ENCODE measurements at regions not wholly inside any gene's neighbourhood (a gene's known extent, or its start where the extent isn't known, plus 50 kb on each side); places are given as distances from the start of the nearest gene placed in this dataset.

GRCh38 chr6:169387809-169388383 lies 134.2 kb upstream of the THBS2 start:
- no peaks in the 10 kb centered on the region for H3K27me3 ChIP-seq (ENCODE audit: control insufficient read depth, insufficient read depth, low read length)
- no peak for TF ChIP-seq CTCF (IDR thresholded peaks at IDR 0.05; ENCODE audit: insufficient read depth, low read length, poor library complexity, severe bottlenecking)
- H3K4me3 ChIP-seq (ENCODE audit: low read depth, low read length): no peak overlapping the region
- no peak for DNase-seq (ENCODE audit: low read depth)
- H3K36me3 ChIP-seq (ENCODE audit: control insufficient read depth, insufficient read depth, low read length): no peaks in the 10 kb centered on the region

DNA sequence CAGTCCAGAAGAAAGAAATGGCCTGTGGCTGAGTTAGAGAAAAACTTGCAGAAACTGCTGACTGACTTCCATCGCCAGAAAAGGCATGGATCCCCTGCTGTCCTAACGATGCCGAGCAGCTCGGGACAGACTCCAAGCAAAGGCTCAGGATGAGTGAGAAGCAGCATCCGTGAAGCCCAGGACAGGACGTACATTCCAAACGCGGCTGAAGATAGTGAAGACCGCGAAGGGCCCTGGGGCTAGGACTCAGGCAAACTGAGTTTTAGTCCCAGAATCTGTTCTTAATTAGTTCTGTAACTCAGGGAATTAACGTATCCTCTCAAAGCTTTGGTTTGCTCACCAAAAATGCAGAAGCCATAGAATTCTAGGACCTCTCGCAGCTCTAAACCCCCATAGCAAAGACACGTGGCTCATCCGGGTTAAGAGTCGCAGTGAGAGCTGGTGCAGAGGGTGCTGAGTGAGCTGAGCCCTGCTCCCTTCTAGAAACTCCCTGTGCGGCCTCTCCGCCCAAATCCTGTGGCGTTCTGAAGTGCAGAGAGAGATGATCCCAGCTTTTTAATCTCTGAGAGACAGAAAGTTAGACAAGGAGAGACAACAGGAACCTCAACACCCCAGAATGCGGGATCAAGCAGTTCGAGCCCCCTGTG lies 132.9 kb upstream of the THBS2 start:
- TF ChIP-seq CTCF (IDR thresholded peaks at IDR 0.05; ENCODE audit: insufficient read depth, low read length, poor library complexity, severe bottlenecking): no peak
- H3K36me3 ChIP-seq (ENCODE audit: control insufficient read depth, insufficient read depth, low read length): no peaks in the 10 kb centered on the region
- no peak overlapping the region for H3K4me3 ChIP-seq (ENCODE audit: low read depth, low read length)
- DNase-seq (ENCODE audit: low read depth): no peak
- no peaks in the 10 kb centered on the region for H3K27me3 ChIP-seq (ENCODE audit: control insufficient read depth, insufficient read depth, low read length)

GRCh38 chr6:169385237-169385880 lies 131.7 kb upstream of the THBS2 start:
- TF ChIP-seq CTCF (IDR thresholded peaks at IDR 0.05; ENCODE audit: insufficient read depth, low read length, poor library complexity, severe bottlenecking): no peak
- no peak for DNase-seq (ENCODE audit: low read depth)
- Histone ChIP-seq H3K4me3 (ENCODE audit: low read depth, low read length) (no peak overlapping the region), H3K27me3 (ENCODE audit: control insufficient read depth, insufficient read depth, low read length) (no peaks in the 10 kb centered on the region), H3K36me3 (ENCODE audit: control insufficient read depth, insufficient read depth, low read length) (no peaks in the 10 kb centered on the region)

DNA sequence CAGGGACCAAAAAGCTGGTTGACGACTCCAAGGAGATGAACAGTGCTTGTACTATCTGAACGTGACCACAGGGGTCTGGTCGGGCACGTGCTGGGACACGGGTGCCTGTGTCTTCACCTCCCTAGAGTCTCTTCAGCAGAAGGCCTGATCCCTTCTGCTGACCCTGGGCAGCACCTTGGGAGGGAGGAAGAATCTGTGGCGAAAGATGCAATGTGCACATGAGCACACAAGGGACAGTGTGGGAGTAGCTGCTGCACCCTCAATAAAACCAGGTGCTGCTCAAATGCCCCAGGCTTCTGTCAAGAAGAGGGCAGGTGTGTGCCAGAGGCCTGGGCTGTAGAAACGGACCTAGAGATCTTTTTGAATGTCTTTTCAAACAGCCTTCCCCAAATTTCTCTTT lies 130.6 kb upstream of the THBS2 start:
- TF ChIP-seq CTCF (IDR thresholded peaks at IDR 0.05; ENCODE audit: insufficient read depth, low read length, poor library complexity, severe bottlenecking): no peak
- Histone ChIP-seq H3K27me3 (ENCODE audit: control insufficient read depth, insufficient read depth, low read length) (no peaks in the 10 kb centered on the region), H3K4me3 (ENCODE audit: low read depth, low read length) (no peak overlapping the region), H3K36me3 (ENCODE audit: control insufficient read depth, insufficient read depth, low read length) (no peaks in the 10 kb centered on the region)
- no peak for DNase-seq (ENCODE audit: low read depth)

- H3K36me3 ChIP-seq (ENCODE audit: control insufficient read depth, insufficient read depth, low read length): no peaks in the 10 kb centered on the region
- no peak overlapping the region for H3K4me3 ChIP-seq (ENCODE audit: low read depth, low read length)
- no peak for DNase-seq (ENCODE audit: low read depth)
- no peak for TF ChIP-seq CTCF (IDR thresholded peaks at IDR 0.05; ENCODE audit: insufficient read depth, low read length, poor library complexity, severe bottlenecking)
- H3K27me3 ChIP-seq (ENCODE audit: control insufficient read depth, insufficient read depth, low read length): no peaks in the 10 kb centered on the region
Measured at GRCh38 chr6:169383265-169383664, 129.6 kb upstream of the THBS2 start.
